ENCODE measurements at regions not wholly inside any gene's neighbourhood (a gene's known extent, or its start where the extent isn't known, plus 50 kb on each side); places are given as distances from the start of the nearest gene placed in this dataset.

DNA sequence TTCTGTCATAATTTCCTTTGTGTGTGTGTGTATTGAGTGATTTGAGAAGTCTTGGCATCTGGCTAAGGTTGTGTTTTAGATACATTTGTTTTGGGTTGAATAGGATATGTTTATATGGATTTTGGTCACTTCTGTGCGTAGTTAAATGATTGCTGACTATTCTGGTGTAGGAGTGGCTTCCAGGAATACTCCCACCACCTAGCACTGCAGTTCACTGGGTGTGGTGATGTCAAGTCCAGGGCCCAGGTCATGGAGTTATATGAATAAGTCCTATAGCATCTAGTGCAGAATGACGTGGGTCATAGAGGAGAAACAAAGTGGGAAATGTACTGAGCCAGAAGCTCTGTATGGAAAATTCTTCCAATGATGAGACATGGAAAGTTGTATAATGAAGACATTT, 465.4 kb upstream of the CCL2 start:
- Histone ChIP-seq H3K4me1 (ENCODE audit: control insufficient read depth in 2 of 2, insufficient read depth in 2 of 2, low read length in 2 of 2) (no peaks in the 10 kb centered on the region), H3K9ac (ENCODE audit: low read length) (no peak overlapping the region), H3K4me2 (replicated peaks; ENCODE audit: low read depth, low read length, poor library complexity, severe bottlenecking) (no peak overlapping the region), H2AFZ (ENCODE audit: insufficient read depth, low read depth, low read length, poor library complexity, severe bottlenecking) (no peak overlapping the region), H4K20me1 (ENCODE audit: control insufficient read depth, insufficient read depth, low read length, poor library complexity, severe bottlenecking) (no peaks in the 10 kb centered on the region), H3K27ac (ENCODE audit: low read length in 2 of 2) (no peak overlapping the region), H3K36me3 (replicated peaks in 1 of 2; ENCODE audit: control extremely low read depth in 1 of 2, control insufficient read depth in 1 of 2, extremely low read depth in 1 of 2, insufficient read depth in 2 of 2, low read length in 1 of 2) (no peaks in the 10 kb centered on the region), H3K4me3 (ENCODE audit: control extremely low read depth in 1 of 5, extremely low read depth in 1 of 5, insufficient read depth in 1 of 5, low read depth in 2 of 5, low read length in 4 of 5) (no peak overlapping the region), H3K27me3 (replicated peaks in 1 of 4; ENCODE audit: control extremely low read depth in 1 of 4, control insufficient read depth in 3 of 4, insufficient read depth in 4 of 4, low read length in 3 of 4) (peaks cover 0 to 5% (median 0%) of the 10 kb centered on the region in 4 experiments), H3K79me2 (ENCODE audit: control insufficient read depth, insufficient read depth, low read length) (no peaks in the 10 kb centered on the region), H3K9me3 (ENCODE audit: control extremely low read depth in 1 of 3, control insufficient read depth in 2 of 3, insufficient read depth in 1 of 3, low read length in 2 of 3) (no peaks in the 10 kb centered on the region)
- ChIA-PET POLR2A (no interaction called here), CTCF (interaction anchor here (2.3 kb wide), 1 partner anchor 9 kb away, joined by 7 read pairs; no protein-coding TSS in a partner anchor)
- Mint-ChIP-seq H3K9me3 (ENCODE audit: insufficient read depth) (no peaks in the 10 kb centered on the region), H3K27me3 (peaks cover 11% of the 10 kb centered on the region), H3K4me3 (no peak overlapping the region), H3K4me1 (no peaks in the 10 kb centered on the region), H3K27ac (no peak overlapping the region)
- no CpG with 5 or more reads among the region's 2 CpGs for whole genome bisulfite sequencing (ENCODE audit: insufficient coverage)
- intact Hi-C loops (cut with micrococcal nuclease) = no loop called here
- DNase-seq (no peak), ATAC-seq (ENCODE audit: low read depth) (no peak)
- TF ChIP-seq EZH2 (IDR thresholded peaks at IDR 0.05; ENCODE audit: borderline replicate concordance, insufficient read depth, low read depth, low read length, poor library complexity, severe bottlenecking) = no peak
- TF ChIP-seq, protein P1, sequence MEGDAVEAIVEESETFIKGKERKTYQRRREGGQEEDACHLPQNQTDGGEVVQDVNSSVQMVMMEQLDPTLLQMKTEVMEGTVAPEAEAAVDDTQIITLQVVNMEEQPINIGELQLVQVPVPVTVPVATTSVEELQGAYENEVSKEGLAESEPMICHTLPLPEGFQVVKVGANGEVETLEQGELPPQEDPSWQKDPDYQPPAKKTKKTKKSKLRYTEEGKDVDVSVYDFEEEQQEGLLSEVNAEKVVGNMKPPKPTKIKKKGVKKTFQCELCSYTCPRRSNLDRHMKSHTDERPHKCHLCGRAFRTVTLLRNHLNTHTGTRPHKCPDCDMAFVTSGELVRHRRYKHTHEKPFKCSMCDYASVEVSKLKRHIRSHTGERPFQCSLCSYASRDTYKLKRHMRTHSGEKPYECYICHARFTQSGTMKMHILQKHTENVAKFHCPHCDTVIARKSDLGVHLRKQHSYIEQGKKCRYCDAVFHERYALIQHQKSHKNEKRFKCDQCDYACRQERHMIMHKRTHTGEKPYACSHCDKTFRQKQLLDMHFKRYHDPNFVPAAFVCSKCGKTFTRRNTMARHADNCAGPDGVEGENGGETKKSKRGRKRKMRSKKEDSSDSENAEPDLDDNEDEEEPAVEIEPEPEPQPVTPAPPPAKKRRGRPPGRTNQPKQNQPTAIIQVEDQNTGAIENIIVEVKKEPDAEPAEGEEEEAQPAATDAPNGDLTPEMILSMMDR (IDR thresholded peaks at IDR 0.05) = no peak

DNA sequence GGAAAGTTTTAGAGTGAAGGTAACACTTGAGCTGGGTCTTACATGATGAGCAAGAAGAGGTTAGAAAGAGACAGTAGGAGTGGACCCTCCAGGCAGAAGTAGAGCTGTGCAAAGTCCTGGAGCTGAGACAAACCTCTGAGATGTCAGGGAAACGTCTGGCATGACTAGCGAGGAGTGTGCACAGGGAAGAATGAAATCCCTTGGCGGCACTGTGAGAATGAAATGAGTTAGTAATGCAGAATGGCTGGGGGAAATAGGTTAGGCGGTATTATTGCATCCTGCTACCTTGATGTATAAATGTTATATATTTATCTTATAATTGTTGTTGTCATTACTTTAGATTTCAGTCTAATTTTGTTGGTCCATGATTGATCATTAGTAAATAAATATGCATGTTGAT, 457.9 kb upstream of the CCL2 start:
- Mint-ChIP-seq H3K4me3 (no peak overlapping the region), H3K27ac (no peak overlapping the region), H3K9me3 (ENCODE audit: insufficient read depth) (no peaks in the 10 kb centered on the region), H3K4me1 (no peaks in the 10 kb centered on the region), H3K27me3 (peaks cover 11% of the 10 kb centered on the region)
- TF ChIP-seq, protein P1 (IDR thresholded peaks at IDR 0.05) = no peak
- no peak for TF ChIP-seq EZH2 (IDR thresholded peaks at IDR 0.05; ENCODE audit: borderline replicate concordance, insufficient read depth, low read depth, low read length, poor library complexity, severe bottlenecking)
- DNase-seq (no peak), ATAC-seq (ENCODE audit: low read depth) (no peak)
- 63% methylated on average over 2 of the region's 4 CpGs for WGBS (ENCODE audit: insufficient coverage)
- Histone ChIP-seq H3K9ac (ENCODE audit: low read length) (no peak overlapping the region), H3K79me2 (ENCODE audit: control insufficient read depth, insufficient read depth, low read length) (no peaks in the 10 kb centered on the region), H3K4me3 (ENCODE audit: control extremely low read depth in 1 of 5, extremely low read depth in 1 of 5, insufficient read depth in 1 of 5, low read depth in 2 of 5, low read length in 4 of 5) (no peak overlapping the region), H3K36me3 (replicated peaks in 1 of 2; ENCODE audit: control extremely low read depth in 1 of 2, control insufficient read depth in 1 of 2, extremely low read depth in 1 of 2, insufficient read depth in 2 of 2, low read length in 1 of 2) (no peaks in the 10 kb centered on the region), H3K27ac (ENCODE audit: low read length in 2 of 2) (no peak overlapping the region), H3K4me2 (replicated peaks; ENCODE audit: low read depth, low read length, poor library complexity, severe bottlenecking) (no peak overlapping the region), H2AFZ (ENCODE audit: insufficient read depth, low read depth, low read length, poor library complexity, severe bottlenecking) (no peak overlapping the region), H4K20me1 (ENCODE audit: control insufficient read depth, insufficient read depth, low read length, poor library complexity, severe bottlenecking) (no peaks in the 10 kb centered on the region), H3K4me1 (ENCODE audit: control insufficient read depth in 2 of 2, insufficient read depth in 2 of 2, low read length in 2 of 2) (no peaks in the 10 kb centered on the region), H3K9me3 (ENCODE audit: control extremely low read depth in 1 of 3, control insufficient read depth in 2 of 3, insufficient read depth in 1 of 3, low read length in 2 of 3) (no peaks in the 10 kb centered on the region), H3K27me3 (replicated peaks in 1 of 4; ENCODE audit: control extremely low read depth in 1 of 4, control insufficient read depth in 3 of 4, insufficient read depth in 4 of 4, low read length in 3 of 4) (peaks cover 0 to 4% (median 0%) of the 10 kb centered on the region in 4 experiments)
- ChIA-PET POLR2A (no interaction called here), CTCF (no interaction called here)
- intact Hi-C loops (cut with micrococcal nuclease) = no loop called here
